ENCODE measurements at regions not wholly inside any gene's neighbourhood (a gene's known extent, or its start where the extent isn't known, plus 50 kb on each side); places are given as distances from the start of the nearest gene placed in this dataset.

GRCh38 chr4:132264176-132264575, 884.9 kb upstream of the PCDH10 start:
- no peak for DNase-seq (ENCODE audit: low spot score)

- DNase-seq (ENCODE audit: low spot score), result no peak
These were observed 882.7 kb upstream of the PCDH10 start for GRCh38 chr4:132266374-132266773.

GRCh38 chr4:132267321-132267720, 881.8 kb upstream of the PCDH10 start:
- no peak for DNase-seq (ENCODE audit: low spot score)

- no peak for DNase-seq (ENCODE audit: low spot score)
These were observed 879.6 kb upstream of the PCDH10 start for GRCh38 chr4:132269303-132269990.

- DNase-seq (ENCODE audit: low spot score), result no peak
These were observed 873.4 kb upstream of the PCDH10 start for GRCh38 chr4:132275583-132276121.

- DNase-seq (ENCODE audit: low spot score), result no peak
These were observed 872.9 kb upstream of the PCDH10 start for GRCh38 chr4:132276185-132276584.

- DNase-seq (ENCODE audit: low spot score), result no peak
These were observed 872.1 kb upstream of the PCDH10 start for GRCh38 chr4:132276989-132277388.

- no peak for DNase-seq (ENCODE audit: low spot score)
These were observed 867.4 kb upstream of the PCDH10 start for GRCh38 chr4:132281733-132282132.

GRCh38 chr4:132284910-132285426, 864.1 kb upstream of the PCDH10 start:
- DNase-seq (ENCODE audit: low spot score), result no peak

GRCh38 chr4:132297346-132297745, 851.7 kb upstream of the PCDH10 start:
- DNase-seq (ENCODE audit: low spot score), result no peak

GRCh38 chr4:132299841-132300240, 849.3 kb upstream of the PCDH10 start:
- DNase-seq (ENCODE audit: low spot score), result no peak

- DNase-seq (ENCODE audit: low spot score), result no peak
These were observed 836.6 kb upstream of the PCDH10 start for GRCh38 chr4:132312521-132312920.

GRCh38 chr4:132313852-132314251, 835.2 kb upstream of the PCDH10 start:
- no peak for DNase-seq (ENCODE audit: low spot score)

GRCh38 chr4:132316738-132317137, 832.4 kb upstream of the PCDH10 start:
- no peak for DNase-seq (ENCODE audit: low spot score)

- no peak for DNase-seq (ENCODE audit: low spot score)
These were observed 831.2 kb upstream of the PCDH10 start for GRCh38 chr4:132317923-132318322.

GRCh38 chr4:132328761-132329160, 820.3 kb upstream of the PCDH10 start:
- no peak for DNase-seq (ENCODE audit: low spot score)

- DNase-seq (ENCODE audit: low spot score), result no peak
These were observed 818.1 kb upstream of the PCDH10 start for GRCh38 chr4:132330994-132331393.

GRCh38 chr4:132332932-132333723, 816.0 kb upstream of the PCDH10 start:
- peak; percentile 46 for DNase-seq (ENCODE audit: low spot score)

GRCh38 chr4:132333724-132334047, 815.4 kb upstream of the PCDH10 start:
- no peak for DNase-seq (ENCODE audit: low spot score)

- DNase-seq (ENCODE audit: low spot score), result no peak
These were observed 815.0 kb upstream of the PCDH10 start for GRCh38 chr4:132334081-132334480.

GRCh38 chr4:132344924-132345828, 803.9 kb upstream of the PCDH10 start:
- no peak for DNase-seq (ENCODE audit: low spot score)

- DNase-seq (ENCODE audit: low spot score), result no peak
These were observed 803.1 kb upstream of the PCDH10 start for GRCh38 chr4:132346016-132346415.

Data from HT-29 (cell line).